ENCODE measurements at regions not wholly inside any gene's neighbourhood (a gene's known extent, or its start where the extent isn't known, plus 50 kb on each side); places are given as distances from the start of the nearest gene placed in this dataset.

GRCh38 chr5:120304663-120305062, 159.4 kb upstream of the PRR16 start:
- TF ChIP-seq, protein P1, sequence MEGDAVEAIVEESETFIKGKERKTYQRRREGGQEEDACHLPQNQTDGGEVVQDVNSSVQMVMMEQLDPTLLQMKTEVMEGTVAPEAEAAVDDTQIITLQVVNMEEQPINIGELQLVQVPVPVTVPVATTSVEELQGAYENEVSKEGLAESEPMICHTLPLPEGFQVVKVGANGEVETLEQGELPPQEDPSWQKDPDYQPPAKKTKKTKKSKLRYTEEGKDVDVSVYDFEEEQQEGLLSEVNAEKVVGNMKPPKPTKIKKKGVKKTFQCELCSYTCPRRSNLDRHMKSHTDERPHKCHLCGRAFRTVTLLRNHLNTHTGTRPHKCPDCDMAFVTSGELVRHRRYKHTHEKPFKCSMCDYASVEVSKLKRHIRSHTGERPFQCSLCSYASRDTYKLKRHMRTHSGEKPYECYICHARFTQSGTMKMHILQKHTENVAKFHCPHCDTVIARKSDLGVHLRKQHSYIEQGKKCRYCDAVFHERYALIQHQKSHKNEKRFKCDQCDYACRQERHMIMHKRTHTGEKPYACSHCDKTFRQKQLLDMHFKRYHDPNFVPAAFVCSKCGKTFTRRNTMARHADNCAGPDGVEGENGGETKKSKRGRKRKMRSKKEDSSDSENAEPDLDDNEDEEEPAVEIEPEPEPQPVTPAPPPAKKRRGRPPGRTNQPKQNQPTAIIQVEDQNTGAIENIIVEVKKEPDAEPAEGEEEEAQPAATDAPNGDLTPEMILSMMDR (conservative IDR thresholded peaks at IDR 0.05 in 1 of 2, IDR thresholded peaks at IDR 0.05 in 1 of 2; ENCODE audit: low read depth in 1 of 2, low read length in 2 of 2), result no peak
- no peak for TF ChIP-seq EZH2 (IDR thresholded peaks at IDR 0.05; ENCODE audit: low read length, missing control alignments)
